Lung microvascular endothelial cell (primary cell): ENCODE measurements at regions not wholly inside any gene's neighbourhood (a gene's known extent, or its start where the extent isn't known, plus 50 kb on each side); places are given as distances from the start of the nearest gene placed in this dataset.

ENCODE experiments used
- DNase-seq, 2 donors: peaks; one replicate each; pipeline versions ENCODE4 v3.0.0 to v3.0.0-alpha.2; 2010; ENCODE audit warnings: low read depth in 2 of 2

GRCh38 chr5:121725450-121725849, 126.2 kb upstream of the FTMT start:
- no peak for DNase-seq

GRCh38 chr5:121726991-121727390, 124.7 kb upstream of the FTMT start:
- no peak for DNase-seq

GRCh38 chr5:121731377-121731776, 120.3 kb upstream of the FTMT start:
- DNase-seq = no peak

- DNase-seq = no peak
Observed at GRCh38 chr5:121735618-121736017, 116.1 kb upstream of the FTMT start.

- DNase-seq = no peak
Observed at GRCh38 chr5:121737120-121737519, 114.6 kb upstream of the FTMT start.

- no peak for DNase-seq
Observed at GRCh38 chr5:121741156-121741555, 110.5 kb upstream of the FTMT start.

- DNase-seq = no peak
Observed at GRCh38 chr5:121744577-121744976, 107.1 kb upstream of the FTMT start.

- DNase-seq = no peak
Observed at GRCh38 chr5:121745407-121745806, 106.3 kb upstream of the FTMT start.

GRCh38 chr5:121746763-121747162, 104.9 kb upstream of the FTMT start:
- DNase-seq = no peak

GRCh38 chr5:121748686-121749085, 103.0 kb upstream of the FTMT start:
- no peak for DNase-seq

GRCh38 chr5:121752149-121752548, 99.5 kb upstream of the FTMT start:
- no peak for DNase-seq

GRCh38 chr5:121755266-121755665, 96.4 kb upstream of the FTMT start:
- DNase-seq = no peak

- no peak for DNase-seq
Observed at GRCh38 chr5:121757753-121758152, 93.9 kb upstream of the FTMT start.

GRCh38 chr5:121758615-121759014, 93.1 kb upstream of the FTMT start:
- DNase-seq = no peak

GRCh38 chr5:121762426-121762825, 89.3 kb upstream of the FTMT start:
- no peak for DNase-seq

GRCh38 chr5:121763665-121764064, 88.0 kb upstream of the FTMT start:
- DNase-seq = no peak

- no peak for DNase-seq
Observed at GRCh38 chr5:121780406-121780805, 71.3 kb upstream of the FTMT start.

GRCh38 chr5:121783700-121784099, 68.0 kb upstream of the FTMT start:
- no peak for DNase-seq

GRCh38 chr5:121793791-121794190, 57.9 kb upstream of the FTMT start:
- no peak for DNase-seq

GRCh38 chr5:121795511-121795910, 56.2 kb upstream of the FTMT start:
- no peak for DNase-seq

GRCh38 chr5:121797681-121798518, 53.8 kb upstream of the FTMT start:
- DNase-seq = no peak
